Keratinocyte (primary cell): ENCODE measurements at regions not wholly inside any gene's neighbourhood (a gene's known extent, or its start where the extent isn't known, plus 50 kb on each side); places are given as distances from the start of the nearest gene placed in this dataset.

ENCODE experiments used
- DNase-seq: peaks from one replicate; pipeline ENCODE4 v3.0.0-alpha.2; 2011; ENCODE audit warnings: low read depth, missing footprints, low spot score
- FAIRE-seq: peaks from 2 replicates; lab custom pipeline; 2011; peaks lifted over from hg19 to GRCh38; lab: Jason Lieb, UNC
- H2AFZ ChIP-seq: 2 replicates; pipeline ENCODE4 v1.6.0; 2012; ENCODE audit warnings: low read length, control low read depth, inconsistent platforms; ENCODE audit not compliant: control insufficient read depth
- H3K27ac ChIP-seq: 2 replicates; pipeline ENCODE4 v1.5.1; 2011; ENCODE audit warnings: low read length; ENCODE audit not compliant: control insufficient read depth, insufficient read depth
- H3K27me3 ChIP-seq: 3 replicates; pipeline ENCODE4 v1.6.0; 2011; ENCODE audit warnings: low read length; ENCODE audit not compliant: control insufficient read depth, insufficient read depth; ENCODE audit errors: extremely low read depth
- H3K36me3 ChIP-seq, 2 experiments: 2 replicates in 1 of 2; 3 replicates in 1 of 2; pipeline ENCODE4 v1.5.1; 2011; ENCODE audit warnings: low read length in 2 of 2, mild to moderate bottlenecking in 1 of 2; ENCODE audit not compliant: control insufficient read depth in 2 of 2, insufficient read depth in 2 of 2; ENCODE audit errors: extremely low read depth in 1 of 2
- H3K4me1 ChIP-seq: 3 replicates; pipeline ENCODE4 v1.5.1; 2011; ENCODE audit warnings: low read length; ENCODE audit not compliant: control insufficient read depth, insufficient read depth; ENCODE audit errors: extremely low read depth
- H3K4me2 ChIP-seq: 3 replicates; pipeline ENCODE4 v1.6.0; 2011; ENCODE audit warnings: low read depth, low read length; ENCODE audit not compliant: control insufficient read depth, insufficient read depth; ENCODE audit errors: extremely low read depth
- H3K4me3 ChIP-seq, 3 experiments: fragments of 200-600 bp in 1 of 3; sonication (generic) in 1 of 3; 2 replicates in 2 of 3; 3 replicates in 1 of 3; pipeline ENCODE4 v1.5.1; 2011 to 2016; ENCODE audit warnings: low read length in 3 of 3, mild to moderate bottlenecking in 3 of 3, control low read depth in 2 of 3, inconsistent platforms in 1 of 3, low read depth in 1 of 3, mixed read lengths in 1 of 3, mixed run types in 1 of 3, moderate library complexity in 1 of 3; ENCODE audit not compliant: control insufficient read depth in 2 of 3, insufficient read depth in 2 of 3; ENCODE audit errors: extremely low read depth in 1 of 3
- H3K79me2 ChIP-seq: 2 replicates; pipeline ENCODE4 v1.6.0; 2012; ENCODE audit warnings: low read length; ENCODE audit not compliant: control insufficient read depth, insufficient read depth
- H3K9ac ChIP-seq: 3 replicates; pipeline ENCODE4 v1.6.0; 2011; ENCODE audit warnings: low read length; ENCODE audit not compliant: control insufficient read depth, insufficient read depth; ENCODE audit errors: extremely low read depth
- H3K9me1 ChIP-seq: 3 replicates; pipeline ENCODE4 v1.6.0; 2011; ENCODE audit warnings: low read length; ENCODE audit not compliant: control insufficient read depth, insufficient read depth; ENCODE audit errors: extremely low read depth
- H3K9me3 ChIP-seq: 2 replicates; pipeline ENCODE4 v1.5.1; 2012; ENCODE audit warnings: low read depth, low read length; ENCODE audit not compliant: control insufficient read depth
- H4K20me1 ChIP-seq: 3 replicates; pipeline ENCODE4 v1.6.0; 2011; ENCODE audit warnings: low read length; ENCODE audit not compliant: control insufficient read depth, insufficient read depth; ENCODE audit errors: extremely low read depth
- CTCF ChIP-seq, 3 experiments: IDR thresholded peaks in 1 of 3; conservative IDR thresholded peaks in 1 of 3; optimal IDR thresholded peaks in 1 of 3; 2 replicates in 2 of 3; 3 replicates in 1 of 3; pipeline versions ENCODE3 to v1.5.1; 2011; ENCODE audit warnings: low read length in 3 of 3, mild to moderate bottlenecking in 3 of 3, moderate library complexity in 2 of 3, control low read depth in 1 of 3, inconsistent platforms in 1 of 3; ENCODE audit not compliant: insufficient read depth in 2 of 3; ENCODE audit errors: extremely low read depth in 1 of 3
- EZH2 ChIP-seq: IDR thresholded peaks from one replicate; pipeline ENCODE4 v1.6.1; 2012; ENCODE audit warnings: inconsistent platforms, mild to moderate bottlenecking, low read length, moderate library complexity
- dilution Hi-C: fragments of 300-500 bp; cut with MboI; formaldehyde crosslinking; loops from one replicate; pipeline ENCODE4 v1.7.0; 2020; ENCODE audit warnings: low sequenced_read_pairs; ENCODE audit not compliant: extremely low pct_ligation_motif_present

GRCh38 chr7:89477991-89478390 is 676.3 kb upstream of the STEAP1 start:
- no peak for FAIRE-seq
- dilution Hi-C loops, result no loop called here

GRCh38 chr7:89495704-89496103 is 658.6 kb upstream of the STEAP1 start:
- no peak overlapping the region for H3K4me3 ChIP-seq
- H4K20me1 ChIP-seq, result no peaks in the 10 kb centered on the region
- H3K9me3 ChIP-seq, result no peaks in the 10 kb centered on the region
- TF ChIP-seq EZH2 (no peak), CTCF (optimal IDR thresholded peaks at IDR 0.05 in 1 of 3, IDR thresholded peaks at IDR 0.05 in 1 of 3, conservative IDR thresholded peaks at IDR 0.05 in 1 of 3; ENCODE audit: extremely low read depth in 1 of 3, insufficient read depth in 2 of 3, low read length in 3 of 3) (no peak)
- H3K9ac ChIP-seq, result no peak overlapping the region
- no peak overlapping the region for H3K4me2 ChIP-seq
- no peaks in the 10 kb centered on the region for H3K9me1 ChIP-seq
- no peaks in the 10 kb centered on the region for H3K36me3 ChIP-seq
- no peaks in the 10 kb centered on the region for H3K4me1 ChIP-seq
- DNase-seq (no peak), FAIRE-seq (no peak)
- no peak overlapping the region for H2AFZ ChIP-seq
- no peaks in the 10 kb centered on the region for H3K27me3 ChIP-seq
- H3K27ac ChIP-seq, result no peak overlapping the region
- no peaks in the 10 kb centered on the region for H3K79me2 ChIP-seq
- dilution Hi-C loops, result no loop called here

More at GRCh38 chr7:89477991-89478390, 676.3 kb upstream of the STEAP1 start:
- no peaks in the 10 kb centered on the region for H3K27me3 ChIP-seq
- no peaks in the 10 kb centered on the region for H3K79me2 ChIP-seq
- no peak overlapping the region for H2AFZ ChIP-seq
- no peak overlapping the region for H3K9ac ChIP-seq
- no peak for DNase-seq
- H3K4me2 ChIP-seq, result no peak overlapping the region
- no peaks in the 10 kb centered on the region for H3K36me3 ChIP-seq
- H3K4me1 ChIP-seq, result no peaks in the 10 kb centered on the region
- TF ChIP-seq CTCF (optimal IDR thresholded peaks at IDR 0.05 in 1 of 3, IDR thresholded peaks at IDR 0.05 in 1 of 3, conservative IDR thresholded peaks at IDR 0.05 in 1 of 3; ENCODE audit: extremely low read depth in 1 of 3, insufficient read depth in 2 of 3, low read length in 3 of 3) (no peak), EZH2 (no peak)
- no peaks in the 10 kb centered on the region for H4K20me1 ChIP-seq
- no peak overlapping the region for H3K4me3 ChIP-seq
- no peak overlapping the region for H3K27ac ChIP-seq
- H3K9me1 ChIP-seq, result no peaks in the 10 kb centered on the region
- H3K9me3 ChIP-seq, result no peaks in the 10 kb centered on the region
